Panc1 (cell line): ENCODE measurements at regions not wholly inside any gene's neighbourhood (a gene's known extent, or its start where the extent isn't known, plus 50 kb on each side); places are given as distances from the start of the nearest gene placed in this dataset.

Source experiments
- CTCF ChIP-seq: fragments of 450-650 bp; IDR thresholded peaks from 2 replicates; pipeline ENCODE4 v1.5.1; 2017; ENCODE audit warnings: mild to moderate bottlenecking
- TF ChIP-seq, protein P1 (sequence below), 2 experiments: IDR thresholded peaks; 2 replicates each; pipeline ENCODE4 v1.6.1; 2011 to 2012; ENCODE audit warnings: low read depth in 2 of 2, control low read depth in 1 of 2, low read length in 1 of 2, mild to moderate bottlenecking in 1 of 2, moderate library complexity in 1 of 2; ENCODE audit not compliant: insufficient read depth in 1 of 2

DNA sequence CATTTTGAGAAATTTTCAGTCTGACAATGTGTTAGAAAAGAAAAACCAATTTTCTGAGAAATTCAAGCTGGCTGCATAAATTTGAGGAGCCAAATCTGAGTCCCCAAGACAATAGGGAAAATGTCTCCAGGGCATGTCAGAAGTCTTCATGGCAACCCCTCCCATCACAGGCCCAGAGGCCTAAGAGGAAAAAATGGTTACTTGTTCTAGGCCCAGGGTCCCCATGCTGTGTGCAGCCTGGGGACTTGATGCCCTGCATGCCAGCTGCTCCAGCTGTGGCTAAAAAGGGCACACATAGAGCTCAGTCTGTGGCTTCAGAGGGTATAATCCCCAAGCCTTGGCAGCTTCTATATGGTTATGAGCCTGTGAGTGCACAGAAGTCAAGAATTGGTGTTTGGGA, 464.6 kb downstream of the CCER1 start:
- no peak for TF ChIP-seq CTCF
- TF ChIP-seq, protein P1, sequence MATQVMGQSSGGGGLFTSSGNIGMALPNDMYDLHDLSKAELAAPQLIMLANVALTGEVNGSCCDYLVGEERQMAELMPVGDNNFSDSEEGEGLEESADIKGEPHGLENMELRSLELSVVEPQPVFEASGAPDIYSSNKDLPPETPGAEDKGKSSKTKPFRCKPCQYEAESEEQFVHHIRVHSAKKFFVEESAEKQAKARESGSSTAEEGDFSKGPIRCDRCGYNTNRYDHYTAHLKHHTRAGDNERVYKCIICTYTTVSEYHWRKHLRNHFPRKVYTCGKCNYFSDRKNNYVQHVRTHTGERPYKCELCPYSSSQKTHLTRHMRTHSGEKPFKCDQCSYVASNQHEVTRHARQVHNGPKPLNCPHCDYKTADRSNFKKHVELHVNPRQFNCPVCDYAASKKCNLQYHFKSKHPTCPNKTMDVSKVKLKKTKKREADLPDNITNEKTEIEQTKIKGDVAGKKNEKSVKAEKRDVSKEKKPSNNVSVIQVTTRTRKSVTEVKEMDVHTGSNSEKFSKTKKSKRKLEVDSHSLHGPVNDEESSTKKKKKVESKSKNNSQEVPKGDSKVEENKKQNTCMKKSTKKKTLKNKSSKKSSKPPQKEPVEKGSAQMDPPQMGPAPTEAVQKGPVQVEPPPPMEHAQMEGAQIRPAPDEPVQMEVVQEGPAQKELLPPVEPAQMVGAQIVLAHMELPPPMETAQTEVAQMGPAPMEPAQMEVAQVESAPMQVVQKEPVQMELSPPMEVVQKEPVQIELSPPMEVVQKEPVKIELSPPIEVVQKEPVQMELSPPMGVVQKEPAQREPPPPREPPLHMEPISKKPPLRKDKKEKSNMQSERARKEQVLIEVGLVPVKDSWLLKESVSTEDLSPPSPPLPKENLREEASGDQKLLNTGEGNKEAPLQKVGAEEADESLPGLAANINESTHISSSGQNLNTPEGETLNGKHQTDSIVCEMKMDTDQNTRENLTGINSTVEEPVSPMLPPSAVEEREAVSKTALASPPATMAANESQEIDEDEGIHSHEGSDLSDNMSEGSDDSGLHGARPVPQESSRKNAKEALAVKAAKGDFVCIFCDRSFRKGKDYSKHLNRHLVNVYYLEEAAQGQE (IDR thresholded peaks at IDR 0.05; ENCODE audit: insufficient read depth in 1 of 2, low read depth in 2 of 2, low read length in 1 of 2), result no peak
